ENCODE measurements at regions not wholly inside any gene's neighbourhood (a gene's known extent, or its start where the extent isn't known, plus 50 kb on each side); places are given as distances from the start of the nearest gene placed in this dataset.

- Histone ChIP-seq H4K20me1 (ENCODE audit: control insufficient read depth, extremely low read depth, insufficient read depth, low read length) (no peaks in the 10 kb centered on the region), H3K4me1 (ENCODE audit: control insufficient read depth, extremely low read depth, insufficient read depth, low read length) (no peaks in the 10 kb centered on the region), H3K27ac (ENCODE audit: control insufficient read depth, insufficient read depth, low read length) (no peak overlapping the region), H3K27me3 (ENCODE audit: control insufficient read depth, extremely low read depth, insufficient read depth, low read length) (no peaks in the 10 kb centered on the region), H3K9me1 (ENCODE audit: control insufficient read depth, extremely low read depth, insufficient read depth, low read length) (no peaks in the 10 kb centered on the region), H3K9ac (ENCODE audit: control insufficient read depth, extremely low read depth, insufficient read depth, low read length) (no peak overlapping the region), H3K9me3 (ENCODE audit: control insufficient read depth, low read depth, low read length) (no peaks in the 10 kb centered on the region), H2AFZ (ENCODE audit: control insufficient read depth, low read length) (no peak overlapping the region), H3K4me2 (ENCODE audit: control insufficient read depth, extremely low read depth, insufficient read depth, low read depth, low read length) (no peak overlapping the region), H3K36me3 (ENCODE audit: control insufficient read depth in 2 of 2, extremely low read depth in 1 of 2, insufficient read depth in 2 of 2, low read length in 2 of 2) (no peaks in the 10 kb centered on the region), H3K4me3 (ENCODE audit: control insufficient read depth in 2 of 3, extremely low read depth in 1 of 3, insufficient read depth in 2 of 3, low read depth in 1 of 3, low read length in 3 of 3) (no peak overlapping the region), H3K79me2 (ENCODE audit: control insufficient read depth, insufficient read depth, low read length) (no peaks in the 10 kb centered on the region)
- TF ChIP-seq EZH2 (IDR thresholded peaks at IDR 0.05; ENCODE audit: low read length) (no peak), CTCF (optimal IDR thresholded peaks at IDR 0.05 in 1 of 3, IDR thresholded peaks at IDR 0.05 in 1 of 3, conservative IDR thresholded peaks at IDR 0.05 in 1 of 3; ENCODE audit: extremely low read depth in 1 of 3, insufficient read depth in 2 of 3, low read length in 3 of 3) (no peak)
- dilution Hi-C loops (cut with MboI; ENCODE audit: extremely low pct_ligation_motif_present, low sequenced_read_pairs) = no loop called here
- DNase-seq (ENCODE audit: low read depth, low spot score) (no peak), FAIRE-seq (no peak)
These were observed 53.4 kb upstream of the PAM start for GRCh38 chr5:102701748-102702147.
